Neural cell (in vitro differentiated cells): ENCODE measurements at regions not wholly inside any gene's neighbourhood (a gene's known extent, or its start where the extent isn't known, plus 50 kb on each side); places are given as distances from the start of the nearest gene placed in this dataset.

ENCODE experiments used
- H2AFZ ChIP-seq: fragments of 200-600, 300-800 bp; sonication (generic), shearing (Covaris generic); 2 replicates; pipeline ENCODE4 v1.6.0; 2014; ENCODE audit warnings: low read depth, mild to moderate bottlenecking, antibody characterized with exemption, low read length, moderate library complexity
- H3F3A ChIP-seq: fragments of 200-600 bp; shearing (Covaris generic); 2 replicates; pipeline ENCODE4 v1.6.1; 2016; ENCODE audit warnings: mild to moderate bottlenecking, moderate library complexity, mixed read lengths, antibody characterized with exemption, low read length; ENCODE audit not compliant: insufficient read depth, poor library complexity, severe bottlenecking
- H3K27ac ChIP-seq: fragments of 200-600, 300-800 bp; sonication (generic), shearing (Covaris generic); 2 replicates; pipeline ENCODE4 v1.5.1; 2014; ENCODE audit warnings: mild to moderate bottlenecking, low read length, moderate library complexity
- H3K27me3 ChIP-seq: fragments of 300-800, 200-600 bp; sonication (generic), shearing (Covaris generic); 2 replicates; pipeline ENCODE4 v1.6.0; 2014; ENCODE audit warnings: mild to moderate bottlenecking, low read depth, low read length, moderate library complexity; ENCODE audit not compliant: insufficient read depth
- H3K36me3 ChIP-seq: fragments of 300-800, 200-600 bp; sonication (generic), shearing (Covaris generic); 2 replicates; pipeline ENCODE4 v1.5.1; 2014; ENCODE audit warnings: mild to moderate bottlenecking, antibody characterized with exemption, low read length, moderate library complexity; ENCODE audit not compliant: insufficient read depth
- H3K4me2 ChIP-seq: fragments of 300-800, 200-600 bp; sonication (generic), shearing (Covaris generic); 2 replicates; pipeline ENCODE4 v1.6.0; 2014; ENCODE audit warnings: mild to moderate bottlenecking, low read length
- H3K4me3 ChIP-seq: fragments of 300-800, 200-600 bp; sonication (generic), shearing (Covaris generic); 2 replicates; pipeline ENCODE4 v1.5.1; 2014; ENCODE audit warnings: mild to moderate bottlenecking, low read length, moderate library complexity
- H3K79me2 ChIP-seq: fragments of 200-600 bp; shearing (Covaris generic); replicated peaks from 2 replicates; pipeline ENCODE4 v1.6.0; 2014; ENCODE audit warnings: mild to moderate bottlenecking, low read length, moderate library complexity; ENCODE audit not compliant: insufficient read depth
- H3K9ac ChIP-seq: fragments of 300-800, 200-600 bp; sonication (generic), shearing (Covaris generic); 2 replicates; pipeline ENCODE4 v1.6.1; 2016; ENCODE audit warnings: mild to moderate bottlenecking, low read length, mixed read lengths
- H3K9me2 ChIP-seq: fragments of 200-600 bp; shearing (Covaris generic); 2 replicates; pipeline ENCODE4 v1.6.1; 2016; ENCODE audit warnings: mild to moderate bottlenecking, low read length, mixed read lengths; ENCODE audit not compliant: insufficient read depth
- H3K9me3 ChIP-seq: fragments of 200-600, 300-800 bp; sonication (generic), shearing (Covaris generic); 2 replicates; pipeline ENCODE4 v1.6.1; 2016; ENCODE audit warnings: mild to moderate bottlenecking, mixed run types, low read length, moderate library complexity, mixed read lengths
- H4K20me1 ChIP-seq: fragments of 200-600 bp; shearing (Covaris generic); 2 replicates; pipeline ENCODE4 v1.6.1; 2016; ENCODE audit warnings: mild to moderate bottlenecking, mixed run types; ENCODE audit not compliant: insufficient read depth
- CTCF ChIP-seq: fragments of 450-650 bp; IDR thresholded peaks from 2 replicates; pipeline ENCODE4 v1.5.1; 2014; ENCODE audit warnings: antibody characterized with exemption, mild to moderate bottlenecking, moderate library complexity; ENCODE audit not compliant: poor library complexity, severe bottlenecking
- EP300 ChIP-seq: fragments of 450-650 bp; conservative IDR thresholded peaks from 2 replicates; pipeline ENCODE4 v1.6.1; 2014; ENCODE audit warnings: antibody characterized with exemption, mild to moderate bottlenecking, moderate library complexity; ENCODE audit not compliant: poor library complexity, severe bottlenecking
- EZH2 ChIP-seq: fragments of 200-600, 300-800 bp; shearing (Covaris generic), sonication (generic); IDR thresholded peaks from 2 replicates; pipeline ENCODE4 v1.6.1; 2014; ENCODE audit warnings: antibody characterized with exemption, low read length, borderline replicate concordance, mild to moderate bottlenecking; ENCODE audit not compliant: insufficient read depth, poor library complexity, severe bottlenecking
- MXI1 ChIP-seq: fragments of 450-650 bp; conservative IDR thresholded peaks from 2 replicates; pipeline ENCODE4 v1.6.1; 2014; ENCODE audit warnings: antibody characterized with exemption, mild to moderate bottlenecking; ENCODE audit not compliant: poor library complexity, severe bottlenecking
- POLR2AphosphoS5 ChIP-seq: IDR thresholded peaks from 2 replicates; pipeline ENCODE4 v1.6.1; 2012
- RAD21 ChIP-seq: fragments of 450-650 bp; conservative IDR thresholded peaks from 2 replicates; pipeline ENCODE4 v1.6.1; 2014; ENCODE audit warnings: antibody characterized with exemption, mild to moderate bottlenecking, moderate library complexity
- SMC3 ChIP-seq: fragments of 450-650 bp; conservative IDR thresholded peaks from 2 replicates; pipeline ENCODE4 v1.6.1; 2014; ENCODE audit warnings: antibody characterized with exemption, mild to moderate bottlenecking, moderate library complexity; ENCODE audit not compliant: poor library complexity
- TAF1 ChIP-seq: IDR thresholded peaks from 2 replicates; pipeline ENCODE4 v1.6.1; 2012; ENCODE audit warnings: low read depth
- small RNA-seq, 3 experiments: library from RNA; depleted of rRNA; stranded (forward); fragments of <200 nt; gene quantifications; one replicate each; pipeline ENCODE3, GENCODE V24; 2012
- TF ChIP-seq, protein P1 (sequence below): IDR thresholded peaks from 2 replicates; pipeline ENCODE4 v1.6.1; 2012; ENCODE audit warnings: borderline replicate concordance

GRCh38 chr12:74988156-74988555, 221.5 kb downstream of the KCNC2 start:
- H3K4me2 ChIP-seq = no peak overlapping the region
- TF ChIP-seq EZH2 = no peak
- TF ChIP-seq CTCF = no peak
- TF ChIP-seq POLR2AphosphoS5 = no peak
- TF ChIP-seq, protein P1, sequence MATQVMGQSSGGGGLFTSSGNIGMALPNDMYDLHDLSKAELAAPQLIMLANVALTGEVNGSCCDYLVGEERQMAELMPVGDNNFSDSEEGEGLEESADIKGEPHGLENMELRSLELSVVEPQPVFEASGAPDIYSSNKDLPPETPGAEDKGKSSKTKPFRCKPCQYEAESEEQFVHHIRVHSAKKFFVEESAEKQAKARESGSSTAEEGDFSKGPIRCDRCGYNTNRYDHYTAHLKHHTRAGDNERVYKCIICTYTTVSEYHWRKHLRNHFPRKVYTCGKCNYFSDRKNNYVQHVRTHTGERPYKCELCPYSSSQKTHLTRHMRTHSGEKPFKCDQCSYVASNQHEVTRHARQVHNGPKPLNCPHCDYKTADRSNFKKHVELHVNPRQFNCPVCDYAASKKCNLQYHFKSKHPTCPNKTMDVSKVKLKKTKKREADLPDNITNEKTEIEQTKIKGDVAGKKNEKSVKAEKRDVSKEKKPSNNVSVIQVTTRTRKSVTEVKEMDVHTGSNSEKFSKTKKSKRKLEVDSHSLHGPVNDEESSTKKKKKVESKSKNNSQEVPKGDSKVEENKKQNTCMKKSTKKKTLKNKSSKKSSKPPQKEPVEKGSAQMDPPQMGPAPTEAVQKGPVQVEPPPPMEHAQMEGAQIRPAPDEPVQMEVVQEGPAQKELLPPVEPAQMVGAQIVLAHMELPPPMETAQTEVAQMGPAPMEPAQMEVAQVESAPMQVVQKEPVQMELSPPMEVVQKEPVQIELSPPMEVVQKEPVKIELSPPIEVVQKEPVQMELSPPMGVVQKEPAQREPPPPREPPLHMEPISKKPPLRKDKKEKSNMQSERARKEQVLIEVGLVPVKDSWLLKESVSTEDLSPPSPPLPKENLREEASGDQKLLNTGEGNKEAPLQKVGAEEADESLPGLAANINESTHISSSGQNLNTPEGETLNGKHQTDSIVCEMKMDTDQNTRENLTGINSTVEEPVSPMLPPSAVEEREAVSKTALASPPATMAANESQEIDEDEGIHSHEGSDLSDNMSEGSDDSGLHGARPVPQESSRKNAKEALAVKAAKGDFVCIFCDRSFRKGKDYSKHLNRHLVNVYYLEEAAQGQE = no peak
- TF ChIP-seq RAD21 = no peak
- no peak for TF ChIP-seq SMC3
- TF ChIP-seq EP300 = no peak
- no peak for TF ChIP-seq TAF1
- TF ChIP-seq MXI1 = no peak
- no peaks in the 10 kb centered on the region for H4K20me1 ChIP-seq
- no peak overlapping the region for H3K27ac ChIP-seq
- no peaks in the 10 kb centered on the region for H3F3A ChIP-seq
- no peak overlapping the region for H3K9ac ChIP-seq
- no peaks in the 10 kb centered on the region for H3K9me3 ChIP-seq
- H3K27me3 ChIP-seq = no peaks in the 10 kb centered on the region
- no peak overlapping the region for H3K4me3 ChIP-seq
- no peak overlapping the region for H2AFZ ChIP-seq
- no peaks in the 10 kb centered on the region for H3K79me2 ChIP-seq
- no peaks in the 10 kb centered on the region for H3K36me3 ChIP-seq
- no peaks in the 10 kb centered on the region for H3K9me2 ChIP-seq

Small RNAs in the stretch of these regions (small RNA-seq; reads per million reads assigned to genes)
- 0 reads per million in 3 experiments for gene AC123904.2
